Stimulated activated CD8-positive, alpha-beta memory T cell treated with anti-CD3 and anti-CD28 coated beads, Interleukin-7, amount 100 ng/mL, for 4 hours (primary cell): ENCODE measurements at regions not wholly inside any gene's neighbourhood (a gene's known extent, or its start where the extent isn't known, plus 50 kb on each side); places are given as distances from the start of the nearest gene placed in this dataset.

Experiments
- DNase-seq, 2 donors: peaks; one replicate each; pipeline ENCODE4 v3.0.0-alpha.2; 2020; ENCODE audit warnings: low read depth in 2 of 2

DNA sequence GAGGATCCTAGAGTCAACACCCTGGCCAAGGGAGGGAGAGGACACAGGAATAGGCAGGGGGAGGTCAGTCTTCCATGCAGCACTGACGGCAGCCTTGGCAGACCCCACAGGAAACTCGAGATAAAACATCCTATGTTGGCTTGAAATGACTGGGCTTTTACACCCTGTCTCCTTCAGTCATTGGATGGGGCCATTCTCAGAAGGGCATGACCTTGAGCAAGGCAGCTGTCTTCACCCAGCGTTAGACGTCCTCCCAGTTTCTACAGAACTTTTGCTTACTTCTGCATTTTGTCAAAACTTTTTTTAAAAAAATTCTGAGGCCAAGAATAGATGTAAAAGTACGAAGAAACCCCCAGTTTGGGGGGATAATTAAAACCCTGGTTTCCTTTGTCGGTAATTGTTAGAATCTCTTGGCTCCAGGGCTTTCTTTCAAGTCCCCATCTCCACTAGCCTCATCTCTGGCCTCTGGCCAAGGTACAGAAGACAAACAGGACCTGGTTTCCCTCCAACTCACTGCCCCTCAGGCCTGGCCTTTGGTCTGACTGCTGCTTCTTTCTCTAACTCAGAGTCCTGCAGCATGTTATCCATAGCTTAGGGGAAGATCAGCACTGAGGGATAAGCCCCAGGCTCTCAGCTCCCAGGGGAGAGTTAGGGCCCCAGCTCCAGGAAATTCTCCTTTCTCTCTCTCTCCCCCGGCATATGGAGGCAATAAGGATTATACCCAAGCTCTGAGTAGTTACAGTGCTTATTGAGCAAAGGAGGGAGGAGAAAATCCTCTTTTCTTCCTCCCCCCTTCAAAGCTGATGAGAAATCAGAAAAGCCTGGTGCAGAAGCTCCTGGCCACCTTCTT, 51.6 kb upstream of the KCND3 start:
- DNase-seq, result no peak

GRCh38 chr1:112043901-112044300, 54.4 kb upstream of the KCND3 start:
- DNase-seq, result no peak

DNA sequence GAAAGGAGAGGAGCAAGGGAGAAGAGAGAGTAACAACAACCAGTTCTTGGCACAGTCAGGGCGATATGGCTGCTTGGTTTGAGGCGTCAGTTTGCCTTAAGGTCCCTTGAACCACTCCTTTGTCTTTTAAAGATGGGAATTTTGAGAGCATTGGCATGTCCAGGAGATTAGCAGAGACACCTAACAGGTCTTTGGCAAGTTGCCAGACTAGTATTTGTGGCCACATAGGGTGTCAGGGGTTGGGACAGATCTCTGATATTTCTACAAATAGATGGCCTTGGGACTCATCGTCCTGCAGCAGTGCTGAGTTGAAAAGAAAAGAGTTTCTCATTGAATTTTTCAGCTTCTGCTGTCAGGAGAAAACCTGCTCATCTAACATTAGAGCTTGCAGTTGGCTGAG, 55.3 kb upstream of the KCND3 start:
- DNase-seq, result no peak

DNA sequence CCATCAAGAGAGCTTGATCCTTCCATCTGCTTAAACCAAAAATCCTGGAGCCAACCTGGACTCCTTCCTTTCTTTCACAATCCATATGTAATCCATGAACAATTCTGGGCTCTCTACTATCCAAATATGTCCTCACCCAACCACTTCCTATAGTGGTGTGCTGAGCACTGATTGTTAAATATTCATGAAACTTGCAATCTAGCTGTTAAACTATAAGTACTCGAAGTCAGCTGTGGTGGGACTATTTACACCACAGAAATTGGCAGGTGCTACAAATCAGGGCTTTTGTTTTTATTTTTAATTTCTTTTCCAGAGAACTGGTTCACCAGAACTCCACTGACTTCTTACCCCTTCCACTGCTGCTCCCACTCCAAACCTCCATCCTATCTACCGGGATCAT, 57.2 kb upstream of the KCND3 start:
- no peak for DNase-seq

DNA sequence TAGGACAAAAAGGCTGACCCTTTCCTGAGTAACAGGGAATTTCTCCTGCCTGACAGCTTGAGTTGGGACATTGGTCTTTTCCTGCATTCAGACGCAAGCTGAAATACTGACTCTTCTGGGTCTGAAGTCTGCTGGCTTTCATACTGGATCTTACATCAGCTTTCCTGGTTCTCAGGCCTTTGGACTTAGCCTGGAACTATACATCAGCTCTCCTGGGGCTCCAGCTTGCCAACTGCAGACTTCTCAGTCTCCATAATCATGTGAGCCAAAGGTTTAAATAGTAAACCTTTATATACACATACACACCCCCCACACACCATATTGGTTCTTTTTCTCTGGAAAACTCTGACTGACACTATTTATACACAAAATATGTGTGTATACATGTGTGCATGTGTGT, 59.0 kb upstream of the KCND3 start:
- no peak for DNase-seq

DNA sequence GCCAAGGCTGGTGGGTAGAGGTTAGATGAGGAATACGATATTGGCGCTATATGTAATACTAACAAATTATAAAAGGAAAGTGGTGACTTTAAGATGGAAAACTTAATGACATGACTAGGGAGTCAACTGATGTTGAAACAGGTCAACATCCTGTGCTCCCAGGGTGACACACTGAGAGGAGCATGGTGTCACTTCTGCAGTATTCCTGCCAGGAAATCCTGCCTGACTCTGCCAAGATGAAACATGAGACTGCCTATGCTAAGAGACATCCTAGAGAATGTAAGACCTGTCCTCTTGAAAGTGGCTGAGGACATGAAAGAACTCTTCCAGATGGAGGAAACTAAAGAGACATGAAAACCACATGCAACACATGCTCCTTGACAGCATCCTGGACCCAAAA, 65.0 kb upstream of the KCND3 start:
- DNase-seq, result no peak

DNA sequence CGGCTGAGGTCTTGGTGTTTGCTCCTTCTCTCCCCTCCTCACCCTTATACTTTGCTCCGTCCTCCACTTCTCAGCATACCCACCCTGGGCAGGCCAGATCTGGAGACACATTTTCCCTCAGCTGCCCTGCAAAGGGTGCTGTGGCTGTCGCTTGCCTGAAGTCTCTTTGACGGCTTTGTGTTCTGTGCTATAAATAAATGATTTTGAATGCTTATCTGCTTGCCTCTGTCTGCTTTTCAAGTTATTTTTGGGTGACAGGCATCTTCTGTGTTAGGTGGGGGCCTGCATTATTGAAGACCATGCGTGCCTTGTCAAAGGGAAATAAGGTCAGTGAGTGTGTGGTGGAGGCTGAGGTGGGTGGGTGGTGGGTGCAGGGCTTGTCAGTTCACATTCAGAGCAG, 66.9 kb upstream of the KCND3 start:
- no peak for DNase-seq

- no peak for DNase-seq
These were observed 68.3 kb upstream of the KCND3 start for GRCh38 chr1:112057736-112058135.

- DNase-seq, result no peak
These were observed 69.5 kb upstream of the KCND3 start for GRCh38 chr1:112058815-112059450.

DNA sequence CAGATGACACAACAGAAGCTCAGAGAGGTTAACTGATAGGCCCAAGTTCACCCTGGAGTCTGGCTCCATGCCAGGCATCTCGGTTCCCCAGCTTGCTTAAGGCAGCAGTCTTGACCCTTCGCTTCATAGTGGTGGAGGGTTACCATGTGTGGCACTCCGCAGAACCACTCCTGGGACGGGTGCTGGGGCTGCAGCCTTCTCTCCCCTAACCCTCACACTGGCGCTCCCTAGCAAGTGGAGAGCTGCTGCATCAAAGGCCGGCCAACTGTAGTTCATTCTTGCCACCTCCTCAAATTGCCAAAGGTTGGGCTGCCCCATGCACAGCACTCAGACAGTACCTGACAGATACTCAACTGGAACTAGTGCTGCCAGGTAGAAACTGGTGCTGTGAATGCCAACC, 70.2 kb upstream of the KCND3 start:
- no peak for DNase-seq

DNA sequence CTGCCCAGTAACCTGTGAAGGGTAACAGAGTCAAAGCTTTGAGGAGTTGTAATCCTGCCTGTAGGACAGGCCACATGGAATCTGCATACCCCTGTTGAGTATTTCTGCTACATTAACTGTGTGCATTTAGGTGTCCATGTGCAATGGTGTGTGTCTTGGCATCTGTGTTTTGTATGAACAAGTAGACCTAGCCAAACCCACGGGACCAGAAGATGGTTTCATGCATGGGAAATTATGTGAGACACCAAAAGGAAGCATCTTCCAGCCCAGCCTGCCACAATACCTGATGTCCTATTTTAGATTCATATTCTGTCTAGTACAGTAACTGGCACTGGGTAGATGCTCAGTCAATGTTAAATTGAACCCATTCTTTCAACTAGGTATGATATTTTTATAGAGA, 70.8 kb upstream of the KCND3 start:
- DNase-seq, result no peak

DNA sequence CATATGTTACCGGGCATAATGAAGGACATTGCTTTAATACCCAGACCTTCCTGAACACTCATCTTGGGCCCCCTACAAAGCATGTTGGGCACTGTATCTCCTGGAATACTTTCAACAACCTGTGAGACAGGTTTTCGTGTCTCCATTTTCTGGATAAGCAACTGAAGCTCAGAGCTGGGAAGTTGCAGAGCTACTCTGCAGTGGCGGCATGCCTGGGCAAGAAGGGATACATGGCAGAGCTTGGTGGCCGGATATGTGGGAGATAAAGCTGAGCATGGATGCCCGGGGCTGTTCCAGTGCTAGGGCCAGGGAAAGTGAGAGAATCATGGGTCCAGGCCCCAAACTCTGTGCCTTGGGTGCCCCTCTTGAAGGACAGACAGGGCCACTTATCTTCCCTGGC, 71.6 kb upstream of the KCND3 start:
- no peak for DNase-seq

DNA sequence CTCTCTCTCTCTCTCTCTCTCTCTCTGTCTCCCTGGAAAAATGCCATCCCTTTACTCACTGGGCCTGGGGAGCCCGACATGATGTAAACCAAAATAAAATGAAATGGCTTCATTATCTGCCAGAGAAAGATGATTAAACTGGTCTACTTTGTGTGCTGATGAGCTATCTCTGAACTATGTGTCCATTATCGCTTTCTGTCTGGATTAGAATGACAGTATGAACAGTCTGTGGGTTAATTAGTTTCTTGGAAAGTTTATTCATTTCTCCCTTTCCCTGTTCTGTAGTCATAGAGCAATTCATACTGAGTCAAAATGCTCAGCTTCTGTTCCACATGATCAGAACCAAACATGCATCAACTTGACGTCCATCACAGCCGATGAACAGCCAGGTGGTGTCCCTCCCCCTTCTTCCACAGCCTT, 72.4 kb upstream of the KCND3 start:
- no peak for DNase-seq

DNA sequence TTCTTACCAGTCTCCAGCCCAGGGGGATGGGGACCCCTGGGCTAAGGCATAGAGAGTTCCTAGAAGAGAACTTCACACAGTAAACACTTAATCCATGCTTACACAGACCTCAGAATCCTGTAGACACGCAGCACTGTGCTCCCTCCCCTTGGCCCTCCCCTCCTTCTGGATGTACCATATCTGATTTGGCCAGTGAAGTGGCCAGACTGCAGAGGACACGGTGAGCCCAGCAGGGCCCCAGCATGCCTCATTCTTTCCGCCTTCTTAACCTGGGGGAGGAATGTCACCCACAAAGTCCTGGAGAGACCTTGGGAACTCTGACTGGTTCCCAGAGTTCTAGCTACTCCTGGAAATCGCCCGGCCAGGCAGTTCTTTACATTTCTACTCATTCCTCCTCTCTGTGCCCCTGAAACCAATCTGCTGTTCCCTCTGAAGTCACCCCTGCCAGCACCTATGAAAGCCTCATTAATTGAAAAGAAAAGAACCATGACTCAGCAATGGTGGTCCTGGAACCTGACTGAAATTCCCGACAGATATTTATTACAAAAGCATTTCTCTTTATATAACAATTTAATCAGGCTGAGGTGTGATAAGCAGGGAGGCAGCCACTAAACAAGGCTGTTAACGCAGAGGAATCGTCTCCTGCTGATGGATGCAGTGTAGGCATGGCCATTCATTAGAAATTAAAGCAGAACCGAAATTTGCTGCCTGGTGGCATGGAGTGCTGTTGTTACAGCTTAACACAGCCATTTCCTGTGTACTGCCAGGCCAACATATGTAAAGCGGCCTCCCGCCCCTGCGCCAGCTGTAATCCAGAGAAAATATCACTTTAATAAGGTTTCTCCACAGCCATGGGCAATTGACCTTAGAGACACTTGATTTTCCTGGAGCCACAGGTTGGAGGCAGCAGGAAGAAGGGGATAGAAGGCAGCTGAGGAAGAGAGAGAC, 74.6 kb upstream of the KCND3 start:
- no peak for DNase-seq

DNA sequence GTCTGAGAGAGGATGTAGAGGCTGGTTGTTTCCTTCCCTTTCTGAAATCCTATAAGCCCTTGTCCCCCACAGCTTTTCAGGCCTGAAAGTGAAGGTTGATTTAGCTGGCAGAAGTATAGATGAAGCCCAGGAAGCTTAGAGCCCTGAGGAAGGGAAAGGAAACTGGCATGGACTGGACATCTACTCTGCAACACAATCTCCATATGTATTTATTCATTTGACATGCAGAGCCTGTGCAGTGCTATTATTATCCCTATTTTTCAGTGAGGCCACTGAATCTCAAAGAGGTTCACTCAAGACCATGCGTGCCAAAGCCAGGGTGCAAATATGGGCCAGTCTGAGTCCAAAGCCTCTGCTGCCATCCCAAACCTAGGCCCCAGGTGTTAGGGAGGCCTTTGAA, 78.5 kb upstream of the KCND3 start:
- no peak for DNase-seq

DNA sequence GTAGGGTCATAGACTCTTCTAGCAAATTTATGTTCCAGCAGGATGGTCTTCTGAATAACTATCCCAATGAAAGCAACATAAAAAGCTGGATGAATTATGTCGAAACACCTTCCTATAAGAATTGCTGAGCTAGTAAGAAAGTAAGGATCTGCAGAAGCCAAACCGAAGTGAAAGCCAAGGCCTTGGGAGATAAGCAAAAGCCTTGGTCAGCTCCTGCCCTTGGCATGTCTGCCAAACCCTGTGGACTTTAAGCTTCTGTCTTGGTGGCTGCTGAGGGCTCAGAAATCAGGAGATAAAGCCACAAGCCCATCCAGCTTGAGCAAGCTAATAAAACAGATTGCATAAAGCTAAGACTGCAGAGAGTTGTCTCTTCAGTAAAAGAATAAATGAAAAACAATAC, 81.2 kb upstream of the KCND3 start:
- no peak for DNase-seq

GRCh38 chr1:112074711-112075110, 85.2 kb upstream of the KCND3 start:
- DNase-seq, result no peak

- no peak for DNase-seq
These were observed 86.1 kb upstream of the KCND3 start for GRCh38 chr1:112075566-112075965.

DNA sequence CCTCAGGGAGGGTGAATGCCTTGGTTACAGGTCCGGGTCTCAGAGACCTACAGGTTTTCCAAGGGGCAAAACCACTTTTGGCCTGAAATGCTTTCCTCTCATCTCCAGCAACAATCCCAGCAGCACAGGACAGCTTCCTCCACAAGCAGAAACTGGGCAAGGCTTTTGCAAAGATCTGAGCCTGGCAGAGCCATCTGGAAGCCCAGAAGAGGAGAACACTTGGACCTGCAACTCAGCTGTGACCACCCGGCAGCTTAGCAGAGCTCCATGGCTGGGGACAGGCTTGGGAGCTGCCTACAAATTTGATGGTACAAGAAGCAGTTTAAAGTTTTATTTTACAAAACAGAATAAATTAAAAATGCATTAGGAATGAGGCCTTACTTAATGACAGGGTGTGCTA, 90.0 kb upstream of the KCND3 start:
- no peak for DNase-seq

GRCh38 chr1:112083487-112083886, 94.0 kb upstream of the KCND3 start:
- DNase-seq, result no peak

- no peak for DNase-seq
These were observed 103.3 kb upstream of the KCND3 start for GRCh38 chr1:112092656-112093371.

GRCh38 chr1:112093372-112093694, 103.9 kb upstream of the KCND3 start:
- DNase-seq, result no peak
